Activated effector memory CD4-positive, alpha-beta T cell treated with anti-CD3 and anti-CD28 coated beads, Interleukin-2, amount 50 U/mL, for 16 hours (primary cell): ENCODE measurements at regions not wholly inside any gene's neighbourhood (a gene's known extent, or its start where the extent isn't known, plus 50 kb on each side); places are given as distances from the start of the nearest gene placed in this dataset.

Experiments
- DNase-seq: peaks from one replicate; pipeline ENCODE4 v3.0.0-alpha.2; 2020

DNA sequence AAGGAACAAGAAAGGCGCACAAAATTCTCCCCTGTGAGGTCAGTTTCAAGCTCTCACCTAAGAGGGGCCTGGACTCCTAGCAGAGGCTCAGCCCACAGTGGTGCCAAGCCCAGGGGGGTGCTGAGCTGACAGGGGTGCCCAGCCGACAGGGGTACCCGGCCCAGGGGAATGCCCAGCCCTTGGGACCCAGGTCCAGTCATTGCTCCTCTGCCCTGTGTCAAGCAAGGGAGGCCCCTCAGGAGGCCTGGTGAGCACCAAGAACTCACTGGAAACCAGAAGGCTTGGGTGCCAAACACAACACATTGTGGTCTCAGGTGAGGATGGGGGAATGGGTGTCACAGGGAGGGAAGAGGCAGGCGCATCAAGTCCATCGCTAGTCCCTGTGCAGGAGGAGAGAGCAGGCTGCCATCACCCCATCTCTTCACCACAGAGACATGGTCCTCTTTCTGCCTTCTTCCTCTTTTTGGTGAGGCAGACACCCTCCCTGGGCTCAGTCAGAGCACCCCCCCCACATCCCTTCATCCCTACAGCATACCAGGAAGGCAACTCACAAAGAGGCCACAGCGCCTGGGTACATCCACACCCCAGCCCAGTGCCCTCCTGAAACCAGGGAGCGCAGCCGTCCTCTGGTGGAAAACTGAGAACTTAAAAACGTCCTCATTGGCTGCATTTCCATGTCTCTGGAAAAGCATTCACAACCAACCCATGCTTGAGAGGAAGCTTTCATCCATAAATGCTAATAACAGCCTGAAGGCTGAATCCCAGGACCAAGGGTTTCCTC is 111.3 kb downstream of the BANF2 start:
- no peak for DNase-seq

DNA sequence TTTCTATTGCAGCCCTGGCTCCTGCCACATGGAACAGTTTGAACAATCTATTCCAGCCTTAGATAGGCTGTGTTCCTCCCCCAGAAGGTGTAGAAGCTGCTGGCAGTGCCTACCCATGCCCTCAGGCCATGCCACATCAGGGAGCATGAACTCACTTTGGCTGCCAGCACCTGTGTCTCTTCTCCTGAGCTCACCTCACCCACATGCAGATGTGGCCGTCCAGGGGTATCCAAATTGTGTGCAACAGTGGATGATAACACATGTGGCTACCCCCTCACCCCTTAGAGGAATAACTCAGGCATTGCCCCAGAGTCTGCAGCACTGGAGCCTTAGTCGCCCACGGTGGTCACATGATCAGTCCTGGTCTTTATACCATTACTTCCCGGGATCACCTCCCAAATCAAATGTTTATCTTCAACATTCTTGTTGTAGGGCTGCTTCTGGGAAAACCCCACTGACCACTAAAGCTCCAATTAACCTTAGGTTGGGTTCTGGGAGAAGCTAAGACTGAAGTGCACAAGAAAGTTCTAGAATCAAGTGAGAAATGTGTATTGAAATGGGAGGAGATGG is 110.4 kb downstream of the BANF2 start:
- no peak for DNase-seq

DNA sequence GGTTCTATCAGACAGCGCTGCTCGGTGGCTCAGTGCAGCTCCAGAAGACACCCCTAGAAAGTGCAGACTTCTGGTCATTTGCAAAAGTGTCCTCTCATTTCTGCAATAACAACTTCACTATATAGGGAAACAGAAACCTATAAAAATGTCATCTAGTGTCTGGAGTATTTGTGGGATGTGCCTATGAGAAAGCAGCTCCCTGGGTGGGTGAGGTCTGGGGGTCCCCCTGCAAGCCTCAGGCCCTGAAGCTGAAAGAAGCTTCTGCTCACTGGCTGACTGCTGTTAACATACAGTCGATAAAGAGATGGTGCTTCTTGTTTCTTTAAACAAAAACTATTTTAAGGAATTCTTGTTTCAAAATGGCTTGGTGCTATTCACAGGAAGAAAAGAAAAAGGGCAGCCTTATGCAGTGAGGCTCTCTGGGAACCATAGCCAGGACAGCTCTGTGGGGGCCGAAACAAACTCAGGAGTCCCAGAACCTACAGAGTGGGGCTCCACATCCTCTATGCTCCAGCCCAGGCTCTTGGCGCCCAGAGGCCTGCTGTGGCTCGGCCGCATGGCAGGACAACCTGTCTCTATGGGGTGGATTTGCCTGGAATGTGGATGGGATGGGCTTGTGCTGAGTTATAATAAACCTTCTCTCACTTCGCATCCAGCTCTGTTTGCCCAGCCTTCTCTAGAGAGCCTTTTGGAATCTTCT is 109.7 kb downstream of the BANF2 start:
- no peak for DNase-seq

DNA sequence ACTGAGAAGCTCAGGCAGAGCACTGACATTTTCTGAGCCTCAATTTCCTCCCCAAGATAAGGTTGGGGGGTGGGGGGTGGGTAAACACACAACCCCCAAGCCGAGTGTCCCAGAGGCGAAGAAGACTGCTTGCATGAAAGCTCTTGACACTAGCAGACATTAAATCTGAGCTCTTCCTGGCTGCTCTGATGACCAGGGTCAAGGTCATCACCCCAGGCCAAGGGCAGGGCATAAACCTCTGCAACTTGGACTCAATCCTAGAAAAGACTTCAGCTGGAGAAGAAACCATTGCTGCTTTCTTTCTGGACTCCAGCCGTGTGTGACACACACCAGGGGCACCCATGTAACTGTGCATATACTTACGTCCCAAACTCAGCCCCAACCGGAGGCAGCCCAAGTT is 109.0 kb downstream of the BANF2 start:
- DNase-seq = no peak

DNA sequence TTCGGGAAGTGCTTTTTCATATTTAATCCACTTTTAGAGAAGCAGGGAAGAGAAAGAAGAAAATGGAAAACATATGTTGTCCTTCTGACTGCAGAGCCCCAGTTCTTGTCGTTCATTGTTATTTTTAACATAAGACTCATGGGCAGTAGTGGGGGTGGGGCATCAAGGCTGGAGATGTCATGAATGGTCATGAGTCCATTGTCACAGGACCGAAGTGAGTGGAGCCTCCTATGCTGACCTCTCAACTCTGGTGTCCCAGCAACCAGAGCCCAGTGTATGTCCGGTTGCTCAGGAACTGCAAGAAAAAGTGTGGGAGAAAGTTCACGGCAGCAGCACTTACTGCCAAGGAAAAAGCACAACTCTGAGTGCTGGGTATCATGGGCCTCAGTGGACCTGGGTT is 108.6 kb downstream of the BANF2 start:
- no peak for DNase-seq

DNA sequence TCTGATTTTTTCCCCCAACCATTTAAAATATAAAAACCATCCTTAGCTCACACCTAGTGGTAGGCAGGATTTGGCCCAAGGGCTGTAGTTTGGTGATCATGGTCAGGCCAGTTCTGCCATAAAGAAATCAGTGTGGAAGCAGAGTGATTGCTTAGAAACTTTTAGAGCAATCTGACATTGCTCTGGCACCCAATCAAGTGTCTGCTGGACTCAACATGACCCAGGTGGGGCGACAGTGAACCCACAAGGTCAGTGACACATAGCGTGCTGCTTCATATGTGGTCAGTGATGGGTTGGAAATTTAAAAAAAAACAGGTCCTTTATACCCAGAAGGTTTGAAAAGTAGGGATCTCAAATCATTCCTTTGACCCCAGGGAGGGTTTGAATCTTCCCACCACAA is 107.9 kb downstream of the BANF2 start:
- DNase-seq = no peak

DNA sequence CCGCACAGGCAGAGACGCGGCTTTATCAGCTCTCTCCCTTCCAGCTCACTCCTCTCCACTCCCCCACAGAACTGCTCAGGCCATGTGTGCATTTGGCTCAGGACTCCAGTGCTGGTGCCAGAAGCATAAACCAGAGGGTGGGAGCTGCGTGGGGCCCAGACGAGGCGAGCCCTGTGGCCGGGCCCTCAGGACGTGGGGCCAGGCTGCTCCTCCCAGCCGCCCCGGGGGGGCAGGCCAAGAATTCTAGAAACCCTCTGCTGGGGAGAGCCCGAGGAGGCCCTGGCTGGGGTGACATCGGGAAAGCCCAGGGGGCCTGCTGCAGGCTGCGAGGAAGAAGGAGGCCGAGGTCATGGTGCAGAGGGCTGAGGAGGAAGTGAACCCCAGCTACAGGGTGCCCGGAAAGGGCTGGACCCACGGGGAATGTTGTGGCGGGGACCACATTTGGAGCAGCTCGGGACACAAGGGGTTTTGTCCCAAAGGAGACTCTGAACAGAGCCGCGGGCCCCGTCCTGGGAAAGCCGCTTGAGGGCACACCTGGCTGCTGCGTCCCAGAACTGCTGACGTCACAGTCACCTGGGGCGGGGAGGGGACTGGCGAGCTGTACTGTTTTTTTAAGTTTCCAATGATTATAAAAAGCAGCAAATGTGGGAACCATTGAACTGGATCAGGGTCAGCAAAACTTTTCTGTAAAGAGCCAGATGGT is 107.1 kb downstream of the BANF2 start:
- DNase-seq = no peak

DNA sequence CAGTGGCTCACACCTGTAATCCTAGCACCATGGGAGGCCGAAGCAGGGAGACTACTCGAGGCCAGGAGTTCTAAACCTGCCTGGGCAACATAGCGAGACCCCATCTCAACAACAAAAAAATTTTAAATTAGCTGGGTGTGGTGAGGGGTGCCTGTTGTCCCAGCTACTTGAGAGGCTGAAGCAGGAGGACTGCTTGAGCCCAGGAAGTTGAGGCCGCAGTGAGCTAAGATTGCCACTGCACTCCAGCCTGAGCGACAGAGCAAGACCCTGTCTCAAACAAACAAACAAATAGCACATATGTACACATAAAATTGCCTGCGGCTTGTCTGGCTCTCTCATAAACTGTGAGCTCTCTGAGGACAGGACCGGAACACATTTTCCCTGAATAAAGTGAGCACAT is 106.3 kb downstream of the BANF2 start:
- DNase-seq = no peak

DNA sequence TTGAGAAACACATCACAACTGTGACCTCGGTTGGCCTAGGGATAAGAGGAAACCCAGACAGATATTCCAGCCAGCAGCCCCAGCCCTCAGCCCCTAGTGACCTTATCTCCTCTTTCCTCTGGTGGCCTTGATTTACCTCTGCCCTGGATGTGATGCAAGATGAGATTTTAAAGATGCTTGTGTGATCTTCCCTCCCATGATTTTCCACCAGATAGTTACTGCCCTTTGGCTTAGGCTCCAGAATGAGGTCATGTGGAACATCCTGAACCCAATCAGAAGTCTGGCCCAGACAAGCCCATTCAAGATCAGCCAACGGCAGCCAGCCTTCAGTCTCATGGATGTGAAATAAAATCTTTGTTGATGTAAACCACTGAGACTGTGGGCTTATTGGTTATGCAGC is 104.0 kb downstream of the BANF2 start:
- DNase-seq = no peak

DNA sequence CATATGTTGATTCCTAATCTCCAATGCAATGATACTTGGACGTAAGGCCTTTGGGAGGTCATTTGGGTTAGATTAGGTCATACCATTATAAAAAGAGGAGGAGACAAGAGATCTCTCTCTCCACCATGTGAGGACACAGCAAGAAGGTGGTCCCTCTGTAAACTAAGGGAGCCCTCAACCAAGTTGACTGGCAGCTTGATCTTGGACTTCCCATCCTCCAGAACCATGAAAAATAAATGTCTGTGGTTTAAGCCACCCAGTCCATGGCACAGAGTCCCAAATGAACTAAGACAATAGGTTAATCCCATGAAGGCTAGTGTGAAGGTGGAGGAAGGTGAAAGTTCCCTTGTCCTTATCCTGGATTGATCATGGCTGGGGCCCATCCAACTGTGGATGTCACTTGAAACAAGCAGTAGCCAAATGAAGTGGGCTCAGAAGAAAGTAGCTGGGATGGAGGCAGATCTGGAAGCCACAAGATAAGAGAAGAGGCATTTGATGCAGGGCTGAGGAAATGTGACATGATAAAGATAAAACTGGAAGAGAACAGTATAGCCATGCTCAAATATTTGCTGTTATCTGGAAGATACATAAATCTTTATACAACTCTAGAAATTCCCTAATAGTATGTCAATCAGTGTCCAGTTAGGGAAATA is 99.9 kb downstream of the BANF2 start:
- DNase-seq = no peak

DNA sequence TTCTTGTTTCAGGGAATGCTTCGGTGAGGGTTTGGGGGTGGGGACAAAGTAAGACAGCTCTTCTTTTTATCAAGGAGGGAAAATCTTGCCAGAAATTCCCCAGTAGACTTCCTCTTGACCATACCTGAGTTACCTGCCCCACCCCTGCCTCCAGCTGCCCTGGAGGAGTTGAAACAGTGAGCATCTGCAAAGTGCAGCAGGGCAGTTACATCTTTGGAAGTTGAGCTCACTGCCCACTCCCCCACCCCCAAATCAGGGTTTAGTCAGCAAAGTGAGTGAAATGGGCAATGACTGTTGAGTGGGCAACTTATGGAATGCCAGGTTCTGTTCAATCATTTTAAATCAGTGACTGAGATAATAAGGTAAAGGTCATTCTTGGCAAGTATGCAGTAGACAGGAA is 98.8 kb downstream of the BANF2 start:
- no peak for DNase-seq

DNA sequence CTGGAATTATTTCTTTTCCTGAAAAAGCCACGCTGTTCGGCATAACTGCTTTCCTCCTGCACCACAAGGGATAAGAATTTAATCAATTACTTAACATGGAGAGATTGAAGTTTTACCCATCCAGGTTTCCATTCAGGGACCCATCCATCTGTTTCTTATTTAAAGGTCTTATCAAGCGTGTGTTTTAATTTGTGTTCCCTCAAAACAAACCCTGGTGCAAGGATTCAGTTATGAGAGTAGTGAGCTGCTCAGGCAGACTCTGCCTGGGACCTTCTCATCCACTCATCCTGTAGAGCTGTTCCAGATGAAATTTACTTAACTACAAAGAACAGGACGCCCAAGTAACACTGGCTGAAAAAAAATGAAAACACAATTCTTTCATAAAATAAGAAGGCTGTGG is 97.8 kb downstream of the BANF2 start:
- no peak for DNase-seq

DNA sequence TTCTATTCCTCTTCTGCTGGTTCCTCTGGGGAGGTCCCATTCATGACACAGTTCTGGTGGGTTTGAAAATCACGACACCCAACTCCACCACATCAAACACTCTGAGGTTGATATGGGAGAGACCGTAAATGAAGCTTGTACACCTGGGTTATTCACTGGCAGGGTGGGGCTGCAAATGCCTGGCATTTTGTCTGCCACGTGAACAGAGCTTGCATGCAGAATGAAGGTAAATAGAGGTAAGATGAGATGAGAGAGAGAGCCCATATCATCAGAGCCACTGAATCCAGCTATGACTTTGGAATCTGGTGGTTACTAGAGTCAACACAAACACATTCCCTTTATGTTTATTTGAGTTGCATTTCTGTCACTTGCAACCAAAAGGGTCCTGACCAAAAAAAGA is 97.4 kb downstream of the BANF2 start:
- DNase-seq = no peak

DNA sequence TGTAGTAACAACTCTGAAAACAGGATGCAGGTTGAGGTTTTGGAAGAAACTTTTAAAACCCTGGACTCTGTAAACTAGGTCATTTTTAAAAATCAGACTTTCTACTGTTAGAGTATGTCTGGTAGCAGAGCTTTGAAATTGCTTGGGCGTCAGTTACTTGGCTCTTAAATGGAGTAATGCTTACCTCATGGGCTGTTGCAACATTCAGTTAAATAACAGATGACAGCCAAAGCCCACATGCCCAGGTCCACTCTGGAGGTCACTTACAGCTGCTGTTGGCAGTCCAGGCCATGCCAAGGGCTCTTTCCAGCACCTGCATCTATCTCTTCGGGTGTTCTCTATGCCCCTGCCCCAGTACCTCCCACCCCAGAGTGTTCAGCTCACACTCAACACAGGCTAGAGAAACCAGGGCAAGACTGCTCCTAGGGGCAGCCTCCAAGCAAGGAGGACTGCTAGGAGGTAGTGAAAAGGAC is 96.4 kb downstream of the BANF2 start:
- DNase-seq = no peak

DNA sequence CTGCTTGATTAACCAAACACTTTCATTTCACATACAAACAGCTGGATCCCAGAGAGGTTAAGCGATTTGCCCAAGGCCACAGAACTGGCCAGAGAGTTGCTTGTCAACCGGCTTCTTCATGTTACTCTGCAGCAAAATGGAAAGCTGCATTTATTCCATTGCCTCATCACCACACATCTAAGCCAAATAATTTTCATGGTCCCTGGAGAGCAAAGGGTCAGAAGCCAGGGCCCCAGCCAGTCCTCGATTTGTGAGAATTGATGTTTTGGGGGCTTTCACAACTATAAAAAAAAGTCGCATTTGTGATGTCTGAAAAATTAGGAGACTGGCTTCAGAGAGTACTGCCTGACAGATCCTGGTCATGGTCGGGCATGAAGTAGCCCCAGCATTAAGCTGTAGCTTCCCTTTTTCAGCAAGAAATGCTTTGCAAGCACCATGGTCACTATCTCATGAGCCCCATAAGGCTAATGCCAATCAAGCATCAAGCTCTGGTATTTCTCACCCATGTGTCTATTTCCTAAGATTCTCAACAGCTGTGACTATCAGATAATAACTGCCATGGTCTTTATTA is 95.8 kb downstream of the BANF2 start:
- DNase-seq = no peak

DNA sequence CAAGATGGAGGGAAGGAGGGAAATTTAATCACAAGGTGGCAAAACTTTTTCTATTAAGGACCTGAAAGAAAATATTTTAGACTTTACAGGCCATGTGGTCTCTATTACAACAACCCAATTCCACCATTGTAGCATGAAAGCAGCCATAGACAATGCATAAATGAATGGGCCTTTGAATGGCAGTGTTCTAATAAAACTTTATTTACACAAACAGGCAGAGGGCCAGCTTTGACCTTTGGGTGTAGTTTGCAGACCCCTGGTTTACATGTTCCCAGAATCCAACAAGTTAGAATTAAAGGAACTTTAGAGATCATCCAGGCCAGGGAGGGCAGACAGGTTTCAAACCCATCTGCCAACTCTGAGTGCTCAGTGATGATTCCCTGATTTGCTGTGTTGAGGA is 95.2 kb downstream of the BANF2 start:
- no peak for DNase-seq

DNA sequence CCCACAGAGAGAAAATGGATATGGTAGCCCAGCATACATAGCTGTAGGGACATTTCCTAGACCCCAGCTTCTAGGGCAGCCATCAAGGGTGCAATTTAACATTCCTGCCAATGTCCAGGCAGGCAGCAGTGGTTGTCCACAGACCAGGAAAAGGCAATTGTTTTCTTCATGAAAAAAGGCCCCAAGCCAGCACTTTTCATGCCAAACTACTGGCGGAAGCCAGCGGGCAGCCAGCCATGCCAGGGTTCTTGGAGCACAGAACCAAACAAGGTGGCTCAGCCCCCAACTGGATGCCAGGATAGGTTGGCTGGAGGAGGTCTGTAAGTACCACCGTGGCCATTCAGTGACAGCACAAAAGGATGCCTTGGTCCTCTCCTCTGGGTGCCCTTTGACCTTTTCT is 94.6 kb downstream of the BANF2 start:
- DNase-seq = no peak

DNA sequence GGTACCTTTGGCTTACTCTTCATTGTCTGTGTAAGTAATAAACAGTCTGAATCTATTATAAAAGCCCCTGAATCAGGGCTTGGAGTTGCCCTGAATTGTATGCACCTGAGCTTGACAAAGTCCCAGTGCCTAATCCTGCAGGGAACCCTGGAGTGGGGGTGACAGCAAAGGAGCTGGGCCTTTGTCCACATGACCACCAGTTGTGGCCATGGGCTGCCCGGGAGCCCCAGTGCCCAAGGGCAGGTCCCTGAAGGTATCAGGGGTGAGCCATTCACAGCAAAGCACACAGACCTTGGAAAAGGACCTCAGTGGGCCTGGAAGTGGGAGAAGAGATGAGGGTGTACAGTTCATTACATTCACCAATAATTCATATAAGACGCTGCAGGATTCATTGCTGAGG is 94.2 kb downstream of the BANF2 start:
- no peak for DNase-seq

DNA sequence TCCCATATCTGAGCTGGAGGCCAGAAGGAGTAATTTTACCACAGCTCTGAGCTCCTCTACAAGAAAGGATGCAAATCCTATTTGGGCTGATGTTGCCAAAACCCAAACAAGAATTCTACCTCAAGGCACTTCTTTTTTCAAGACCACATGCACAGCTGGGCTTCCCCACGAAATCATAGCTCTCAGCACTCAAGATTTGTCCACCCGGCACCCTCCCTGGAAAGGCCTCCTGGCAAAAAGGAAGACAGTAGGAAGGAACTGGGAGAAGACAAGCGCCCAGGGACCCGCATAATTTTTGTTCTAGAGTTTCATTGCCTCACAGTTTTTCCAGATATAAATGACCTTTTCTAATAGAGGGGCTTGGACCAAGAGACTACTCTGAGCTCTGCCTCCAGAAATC is 90.5 kb downstream of the BANF2 start:
- DNase-seq = no peak

DNA sequence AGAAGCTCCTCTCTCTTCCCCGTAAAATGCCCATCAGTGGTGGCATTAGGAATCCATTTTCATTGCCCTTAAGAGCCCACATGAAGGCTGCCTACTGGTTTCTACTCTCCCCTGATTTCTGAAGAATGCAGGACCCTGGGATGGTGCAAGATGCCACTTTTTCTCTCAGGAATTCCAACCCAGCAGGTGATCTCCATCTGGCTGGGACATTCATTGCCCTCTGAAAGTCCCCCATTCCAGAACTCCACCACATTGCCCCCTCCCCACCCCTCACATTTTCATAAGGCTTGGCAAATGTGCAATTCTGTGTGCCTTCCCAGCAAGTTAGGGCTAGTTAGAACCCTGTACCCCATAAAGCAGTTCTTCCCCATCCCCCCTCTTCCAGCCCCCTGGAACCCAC is 88.0 kb downstream of the BANF2 start:
- DNase-seq = no peak

DNA sequence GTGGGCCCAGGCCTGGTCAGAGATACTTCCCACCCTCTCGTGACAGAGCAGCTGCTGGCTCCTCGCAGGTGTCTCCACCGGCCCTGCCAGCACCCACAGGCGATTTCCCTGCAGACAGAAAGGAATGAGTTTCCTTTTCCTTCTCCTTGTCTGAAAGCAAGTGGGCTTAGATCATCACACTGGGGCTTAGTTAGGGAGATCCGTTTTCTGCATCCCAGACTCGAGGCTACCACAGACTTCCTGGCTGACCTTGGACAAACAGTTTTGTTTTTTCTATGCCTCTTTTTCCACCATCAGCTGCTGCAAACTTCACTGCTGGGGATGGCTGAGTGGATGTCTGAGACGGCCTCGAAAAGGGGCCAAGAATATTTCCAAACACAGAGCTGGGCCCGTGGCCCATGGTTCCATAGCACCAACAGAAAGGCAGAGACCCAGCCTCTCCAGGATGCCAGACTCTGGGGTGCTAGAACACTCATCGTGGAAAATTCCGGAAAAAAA is 86.5 kb downstream of the BANF2 start:
- DNase-seq = no peak
